Sigmoid colon (tissue), 4 donors: ENCODE measurements at regions not wholly inside any gene's neighbourhood (a gene's known extent, or its start where the extent isn't known, plus 50 kb on each side); places are given as distances from the start of the nearest gene placed in this dataset.

Experiments
- CTCF ChIP-seq, 4 experiments: fragments of 450-650 bp in 3 of 4; fragments of 200-600 bp in 1 of 4; IDR thresholded peaks; one replicate each; pipeline ENCODE4 v1.5.1; 2016 to 2019; ENCODE audit warnings: antibody characterized with exemption in 4 of 4, mild to moderate bottlenecking in 3 of 4, moderate library complexity in 2 of 4
- EP300 ChIP-seq, 4 donors: sonication (generic); formaldehyde crosslinking; IDR thresholded peaks; one replicate each; pipeline ENCODE4 v1.6.1; 2017; ENCODE audit warnings: antibody characterized with exemption in 4 of 4
- POLR2A ChIP-seq, 2 donors: fragments of 450-650 bp; IDR thresholded peaks; one replicate each; pipeline ENCODE4 v1.6.1; 2016; ENCODE audit warnings: antibody characterized with exemption in 2 of 2, mild to moderate bottlenecking in 2 of 2, moderate library complexity in 2 of 2

GRCh38 chr9:7729371-7730163 is 70.0 kb downstream of the DMAC1 start:
- no peak for TF ChIP-seq EP300 (IDR thresholded peaks at IDR 0.05)
- no peak for TF ChIP-seq POLR2A (IDR thresholded peaks at IDR 0.05)
- no peak for TF ChIP-seq CTCF (IDR thresholded peaks at IDR 0.05)
